ENCODE measurements at regions not wholly inside any gene's neighbourhood (a gene's known extent, or its start where the extent isn't known, plus 50 kb on each side); places are given as distances from the start of the nearest gene placed in this dataset.
"Not testable (repeated sequence)": the region's sequence is repeated elsewhere in the genome, so short reads cannot be mapped to it uniquely, and the experiment has no call there.

DNA sequence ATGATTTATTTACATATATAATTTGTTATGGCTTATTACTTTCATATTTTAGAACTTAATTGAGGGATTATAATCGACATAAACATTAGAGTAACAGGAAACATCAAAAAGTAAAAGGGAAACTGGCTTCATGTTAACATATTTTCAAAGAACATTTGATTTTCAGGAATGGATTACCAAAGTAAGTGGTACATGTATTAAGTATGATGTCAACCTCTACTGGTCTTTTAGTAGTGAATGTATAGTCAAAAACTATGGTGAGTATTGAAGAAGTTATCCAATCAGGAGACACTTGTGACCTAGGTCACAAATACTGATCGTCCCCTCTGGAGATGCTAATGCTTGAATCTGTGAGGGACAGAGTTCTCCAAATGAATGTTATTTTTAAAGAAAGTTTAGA lies 768.9 kb upstream of the ADGRL4 start:
- DNase-seq: no peak

DNA sequence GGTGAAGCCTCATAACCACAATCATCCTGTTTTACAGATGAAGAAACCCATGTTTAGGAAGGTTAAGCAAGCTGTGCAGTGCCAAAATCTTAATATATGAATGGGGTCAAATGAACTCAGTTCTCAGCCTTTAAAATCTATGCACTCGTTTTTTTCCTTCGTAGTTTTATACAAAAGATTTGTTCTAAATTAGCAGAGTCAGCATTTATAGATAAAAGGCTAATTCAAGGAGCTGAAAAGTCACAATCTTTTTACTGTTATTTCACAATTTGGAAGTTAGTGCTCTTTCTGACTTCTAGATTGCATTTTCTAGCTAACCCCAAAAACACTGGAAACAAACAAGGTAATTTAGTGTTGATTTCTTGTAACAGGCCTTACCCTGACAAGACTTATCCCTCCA lies 766.9 kb upstream of the ADGRL4 start:
- no peak for DNase-seq

DNA sequence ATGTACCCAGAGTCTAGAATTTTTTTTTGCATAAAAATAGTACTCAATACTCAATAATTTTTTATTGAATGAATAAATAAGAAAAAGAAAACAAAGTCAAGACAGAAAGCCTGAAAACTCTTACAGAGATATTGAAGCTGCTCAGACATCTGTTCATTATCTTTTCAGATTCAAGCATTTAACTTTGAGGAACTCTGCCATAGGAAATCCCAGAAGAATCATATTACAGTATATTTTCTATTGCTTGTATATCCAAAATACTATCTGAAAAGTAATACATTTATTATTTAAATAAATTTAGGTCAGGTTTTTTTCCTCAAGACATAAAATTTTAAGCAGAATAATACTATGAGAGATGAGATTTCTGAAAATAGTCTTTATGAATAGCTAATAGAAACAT lies 755.9 kb upstream of the ADGRL4 start:
- DNase-seq: no peak

DNA sequence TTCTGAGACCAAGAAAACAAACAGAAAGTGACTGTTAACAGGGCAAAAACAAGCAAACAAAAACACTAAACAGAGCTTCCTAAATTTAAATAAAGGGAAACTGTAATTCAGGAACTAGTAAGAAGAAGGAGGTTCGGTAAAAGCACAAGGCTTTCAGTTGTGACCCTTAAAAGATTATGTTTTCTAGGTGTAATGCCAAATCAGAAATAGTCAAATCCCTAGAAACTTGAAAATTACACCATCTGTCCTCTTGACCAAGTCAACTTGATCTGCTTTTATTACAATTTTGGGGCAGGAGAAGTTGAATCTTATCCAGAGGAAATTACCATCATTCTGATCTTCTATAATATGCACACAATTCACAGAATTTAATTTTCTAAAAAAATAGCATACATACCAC lies 754.0 kb upstream of the ADGRL4 start:
- DNase-seq: no peak

DNA sequence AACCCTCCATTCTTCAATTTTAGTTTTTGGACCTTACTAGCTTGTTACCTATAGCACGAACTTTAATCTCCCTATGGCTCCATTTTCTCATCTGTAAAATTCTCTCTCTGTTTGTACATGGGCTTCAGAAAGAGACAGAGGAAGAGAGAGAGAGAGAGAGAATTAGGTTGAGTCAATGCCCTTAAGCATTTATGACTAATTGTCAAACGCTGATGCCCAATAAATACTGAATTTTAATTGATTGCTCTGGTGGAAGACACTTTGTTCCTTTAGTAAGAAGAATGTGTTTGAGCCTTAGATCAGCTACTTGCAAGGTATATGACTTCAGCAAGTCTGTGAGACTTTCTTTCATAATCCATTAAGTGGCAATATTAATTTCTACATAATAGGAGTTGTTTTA lies 743.1 kb upstream of the ADGRL4 start:
- no peak for DNase-seq

DNA sequence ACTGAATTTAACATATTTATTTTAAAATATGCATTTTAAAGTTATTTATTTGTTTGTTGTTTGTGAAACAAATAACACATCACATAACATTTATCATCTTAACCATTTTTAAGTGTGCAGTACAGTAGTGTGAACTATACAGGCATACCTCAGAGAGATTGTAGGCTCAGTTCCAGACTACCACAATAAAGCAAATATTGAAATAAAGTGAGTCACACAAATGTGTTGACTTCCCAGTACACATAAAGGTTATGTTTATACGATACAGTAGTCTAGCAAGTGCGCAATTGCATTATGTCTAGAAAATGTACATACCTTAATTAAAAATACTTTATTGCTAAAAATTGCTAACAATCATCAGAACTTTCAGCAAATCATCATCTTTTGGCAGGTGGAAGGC lies 739.4 kb upstream of the ADGRL4 start:
- DNase-seq: no peak

DNA sequence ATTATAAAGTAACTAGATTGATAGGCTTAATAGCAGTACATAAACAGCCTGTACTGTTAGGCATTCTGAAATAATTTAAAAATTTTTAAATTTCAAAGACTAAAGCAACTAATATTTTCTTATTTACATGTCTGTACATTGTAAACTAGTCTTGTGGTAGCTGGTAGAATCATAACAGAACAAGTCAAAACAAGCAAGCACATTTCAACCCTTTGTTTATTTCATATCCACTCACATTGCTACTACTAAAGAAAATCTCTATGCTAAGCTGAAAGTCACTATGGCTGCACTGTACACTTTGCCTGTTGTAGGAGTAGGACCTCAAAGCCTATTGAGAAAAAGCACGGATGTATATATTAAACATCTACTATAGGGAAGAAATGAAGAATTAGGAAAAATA lies 738.2 kb upstream of the ADGRL4 start:
- no peak for DNase-seq

DNA sequence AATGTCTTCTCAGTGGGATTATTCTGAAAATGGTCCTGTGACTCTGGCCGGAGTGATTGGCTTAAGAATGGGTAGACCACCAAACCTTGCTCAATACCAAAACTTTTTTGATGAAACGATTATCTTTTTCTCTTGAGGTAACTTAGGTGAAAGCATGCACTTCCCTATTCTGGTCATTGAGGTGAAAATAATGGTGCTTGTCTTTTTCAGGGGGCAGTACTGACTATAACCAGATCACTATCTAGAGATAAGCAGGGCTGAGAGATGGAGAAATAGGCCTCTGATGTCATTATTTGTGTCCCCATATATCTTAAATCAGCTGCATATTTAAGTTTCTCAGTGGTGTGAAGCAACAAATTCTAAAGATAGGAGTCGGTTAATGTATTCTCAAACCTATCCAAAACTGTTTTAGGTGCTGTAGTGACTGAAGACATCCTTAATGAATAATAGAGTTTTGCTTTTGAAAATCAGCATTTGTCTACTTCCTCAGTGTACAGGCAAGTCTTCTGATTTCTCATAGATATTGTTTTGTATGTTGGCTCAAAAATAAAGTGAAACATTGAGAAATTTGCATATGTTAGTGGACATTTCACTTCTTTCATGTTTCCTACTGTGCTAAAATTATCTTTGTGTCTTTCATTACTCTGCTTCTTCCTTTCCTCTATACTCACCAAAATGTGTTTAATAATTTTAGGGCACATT lies 735.3 kb upstream of the ADGRL4 start:
- DNase-seq: no peak

DNA sequence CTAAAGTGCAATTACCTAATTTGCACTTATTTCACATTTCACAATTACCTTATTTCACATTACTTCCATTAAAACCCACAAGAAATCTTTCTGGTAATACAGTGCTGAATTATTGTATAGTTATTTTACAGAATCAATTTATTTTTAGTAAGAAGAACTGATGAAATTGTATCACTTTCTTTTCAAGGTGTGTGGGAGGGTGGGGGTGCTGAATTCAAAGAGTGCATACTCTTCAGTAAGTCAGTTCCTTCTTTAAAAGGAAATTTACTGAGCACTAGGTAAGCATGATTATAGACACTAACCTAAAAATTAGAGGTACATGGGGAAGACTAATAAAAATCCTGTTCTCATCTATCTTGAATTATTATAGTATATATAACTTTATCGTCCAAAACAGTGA lies 731.6 kb upstream of the ADGRL4 start:
- no peak for DNase-seq

DNA sequence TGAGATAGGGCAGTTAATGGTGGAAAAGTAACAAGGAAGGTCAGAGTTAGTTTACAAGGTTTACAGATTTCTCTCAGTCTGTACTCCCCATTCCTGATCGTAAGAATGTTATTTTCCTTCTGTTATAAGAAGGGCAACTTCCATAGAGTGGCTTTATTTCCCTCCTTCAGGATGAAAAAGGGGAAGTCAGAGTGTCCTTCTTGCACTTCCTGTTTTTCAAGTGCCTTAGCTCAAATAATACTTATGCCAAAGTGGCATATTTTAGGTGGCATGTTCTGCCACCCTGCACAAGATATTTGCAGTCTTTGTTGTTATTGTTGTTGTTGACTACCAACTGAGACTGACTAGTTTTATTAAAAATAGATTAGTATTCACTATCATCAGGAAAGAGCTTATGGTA lies 730.7 kb upstream of the ADGRL4 start:
- no peak for DNase-seq

DNA sequence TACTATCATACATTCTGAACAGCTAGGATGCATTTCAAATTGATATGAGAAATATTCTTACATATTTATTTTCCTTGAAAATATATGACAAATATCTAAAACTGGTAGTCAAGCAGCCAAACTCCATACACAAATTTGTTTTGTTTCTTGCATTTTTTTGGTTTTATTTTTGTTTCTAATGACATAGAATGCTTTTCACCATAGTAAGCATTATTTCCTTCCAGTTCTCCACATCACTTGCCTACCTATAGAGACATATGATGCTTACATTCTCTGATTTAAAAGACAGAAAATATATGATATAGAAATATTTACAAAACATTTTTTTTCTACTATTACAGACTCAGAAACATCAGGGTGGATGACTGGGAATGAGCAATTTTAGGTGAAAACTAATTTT lies 726.4 kb upstream of the ADGRL4 start:
- no peak for DNase-seq

DNA sequence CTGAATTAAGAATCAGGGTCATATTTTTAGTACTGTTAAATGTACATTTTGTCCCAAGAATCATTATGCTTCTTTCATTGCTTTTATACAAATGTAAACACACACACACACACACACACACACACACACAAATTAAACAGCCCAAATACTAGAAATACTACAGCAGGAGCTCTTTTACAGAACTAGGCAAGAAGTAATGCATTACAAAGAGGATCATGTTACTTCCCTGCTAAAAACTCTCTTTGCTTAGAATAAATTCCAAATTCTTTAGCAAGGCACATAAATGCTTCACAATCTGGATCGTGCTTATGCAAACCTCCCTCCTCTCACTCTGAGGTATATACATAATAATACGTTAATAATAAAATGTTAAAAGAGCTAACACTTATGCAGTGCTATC lies 720.4 kb upstream of the ADGRL4 start:
- no peak for DNase-seq

DNA sequence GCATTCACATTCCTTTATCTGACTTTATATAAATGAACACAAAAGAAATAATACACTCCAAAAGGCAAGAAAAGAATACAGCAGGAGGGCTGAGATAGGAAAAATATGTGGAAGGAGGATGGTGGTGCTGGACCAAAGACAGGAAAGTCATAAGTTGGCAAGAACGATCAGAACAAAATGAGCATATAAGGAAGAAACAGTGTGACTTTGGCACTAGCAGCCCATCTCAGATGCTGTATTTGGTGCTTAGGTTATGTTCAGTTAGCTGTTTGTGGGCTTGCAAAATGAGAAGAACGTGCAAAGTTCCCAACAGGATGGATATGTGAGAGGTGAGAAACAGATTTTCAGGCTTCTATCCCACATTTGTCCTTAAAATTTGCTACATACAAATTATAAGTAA lies 719.8 kb upstream of the ADGRL4 start:
- DNase-seq: no peak

DNA sequence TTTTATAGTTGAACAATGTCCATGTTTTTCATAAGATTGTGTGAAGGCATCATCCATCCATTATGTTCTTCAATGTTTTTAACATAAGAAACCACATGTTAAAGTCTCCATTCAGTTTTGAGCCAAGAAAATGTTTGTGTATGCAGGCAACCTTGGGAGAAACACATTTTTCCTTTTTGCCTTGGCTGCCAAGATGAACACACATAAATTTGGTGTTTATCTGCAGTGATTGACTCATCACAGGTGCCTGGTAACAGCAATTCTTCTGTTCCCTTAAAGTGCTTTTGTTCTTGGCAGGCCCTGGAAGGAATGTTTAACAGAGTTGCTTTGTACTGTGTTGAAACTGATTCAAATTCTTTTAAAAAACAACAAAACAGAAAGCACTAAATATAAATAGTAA lies 709.9 kb upstream of the ADGRL4 start:
- DNase-seq: no peak

DNA sequence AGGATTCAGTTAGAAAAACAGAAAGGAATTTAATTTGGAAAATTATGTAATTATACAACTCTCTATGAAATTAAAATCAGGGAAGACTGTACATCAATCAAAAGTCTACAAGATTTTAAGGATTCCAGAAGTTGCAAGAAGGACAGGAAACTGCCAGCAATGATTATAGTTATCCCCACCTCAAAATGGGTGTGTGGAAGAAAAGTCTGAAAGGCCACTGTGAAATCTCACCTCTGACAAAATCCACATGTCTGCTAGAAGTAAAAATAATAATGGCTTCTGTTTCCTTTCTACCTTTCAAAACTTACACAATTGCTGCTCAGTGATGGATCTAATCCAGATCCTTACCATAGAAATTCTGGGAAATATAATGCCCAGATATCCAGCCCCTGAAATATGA lies 708.1 kb upstream of the ADGRL4 start:
- DNase-seq: no peak

DNA sequence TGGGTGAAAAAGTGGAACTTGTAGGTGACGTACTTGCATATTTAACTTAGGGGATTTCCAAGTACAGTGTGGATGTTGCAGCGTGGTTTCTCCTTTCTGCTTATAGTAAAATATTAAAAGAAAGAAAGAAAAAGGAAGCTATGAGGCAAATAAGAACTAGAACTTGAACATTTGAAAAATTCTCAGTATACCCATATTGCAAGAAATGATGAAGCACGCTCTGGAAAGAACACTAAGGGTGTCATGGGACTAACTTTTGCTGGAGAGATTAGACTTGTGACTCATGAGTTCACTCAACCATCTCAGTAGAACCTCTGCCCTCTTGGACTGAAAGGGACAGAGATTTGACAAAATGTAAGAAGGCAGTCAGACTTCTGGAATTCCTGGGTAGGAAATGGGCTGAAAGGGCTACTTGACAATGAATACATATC lies 704.5 kb upstream of the ADGRL4 start:
- no peak for DNase-seq

DNA sequence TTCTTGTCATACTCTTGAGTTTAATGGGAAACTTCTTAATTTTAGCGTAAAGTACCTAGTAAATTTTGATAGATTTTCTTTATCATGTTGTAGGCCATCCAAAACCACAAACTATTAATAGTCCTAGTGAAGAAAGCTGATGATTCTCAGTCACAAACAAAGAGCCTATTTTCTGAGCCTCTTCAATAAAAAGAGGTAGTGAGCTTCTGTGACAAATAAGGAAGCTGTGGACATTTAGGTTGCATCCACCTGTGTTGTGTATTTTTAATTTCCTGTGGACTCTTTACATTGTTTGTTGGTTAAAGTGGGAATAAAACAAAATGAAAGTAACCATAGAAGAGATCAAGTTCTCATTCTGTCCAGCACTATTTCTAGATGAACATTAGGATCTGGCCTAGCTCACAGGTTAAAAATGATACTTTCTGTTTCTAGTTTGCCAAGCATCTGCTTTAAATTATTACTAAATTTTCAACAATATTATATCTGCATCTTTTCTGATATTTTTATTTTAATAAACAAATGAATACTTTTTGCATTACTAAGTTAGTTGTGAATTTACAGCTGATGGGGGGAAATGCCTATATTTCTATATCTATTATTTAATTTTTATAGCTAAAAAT lies 702.2 kb upstream of the ADGRL4 start:
- DNase-seq: no peak

DNA sequence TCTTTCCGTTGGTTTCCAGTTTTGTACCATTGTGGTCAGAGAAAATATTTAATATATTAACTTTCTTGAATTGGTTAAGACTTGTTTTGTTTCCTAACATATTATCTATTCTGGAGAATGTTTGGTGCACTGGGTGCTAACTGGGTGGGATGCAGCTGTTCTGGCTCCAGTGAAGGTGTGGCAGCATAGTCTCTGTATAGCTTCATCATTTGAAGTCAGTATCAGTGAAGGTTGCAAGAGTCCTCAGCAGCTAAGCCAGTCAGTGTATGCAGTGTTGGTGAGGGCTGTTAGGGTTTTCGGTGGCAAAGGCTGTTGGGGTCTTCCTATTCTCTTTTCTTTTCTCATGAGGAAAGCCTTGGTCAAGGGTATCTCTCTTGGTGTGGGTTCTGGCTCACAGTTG lies 698.7 kb upstream of the ADGRL4 start:
- no peak for DNase-seq

DNA sequence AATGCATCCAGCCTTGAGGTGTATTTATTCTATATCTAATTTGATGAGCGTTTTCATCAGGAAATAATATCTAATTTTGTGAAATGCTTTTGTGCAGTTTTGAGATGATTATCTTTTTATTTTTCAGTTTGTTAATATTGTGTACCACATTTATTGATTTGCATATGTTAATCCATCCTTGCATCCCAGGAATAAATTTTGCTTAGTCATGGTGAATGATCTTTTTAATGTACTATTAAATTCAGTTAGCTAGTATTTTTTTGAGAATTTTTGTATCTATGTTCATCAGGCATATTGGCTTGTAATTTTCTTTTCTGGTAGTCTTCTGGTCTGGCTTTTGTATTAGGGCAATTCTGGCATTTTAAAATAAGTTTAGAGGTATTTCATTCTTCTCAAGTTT lies 697.5 kb upstream of the ADGRL4 start:
- DNase-seq: no peak

DNA sequence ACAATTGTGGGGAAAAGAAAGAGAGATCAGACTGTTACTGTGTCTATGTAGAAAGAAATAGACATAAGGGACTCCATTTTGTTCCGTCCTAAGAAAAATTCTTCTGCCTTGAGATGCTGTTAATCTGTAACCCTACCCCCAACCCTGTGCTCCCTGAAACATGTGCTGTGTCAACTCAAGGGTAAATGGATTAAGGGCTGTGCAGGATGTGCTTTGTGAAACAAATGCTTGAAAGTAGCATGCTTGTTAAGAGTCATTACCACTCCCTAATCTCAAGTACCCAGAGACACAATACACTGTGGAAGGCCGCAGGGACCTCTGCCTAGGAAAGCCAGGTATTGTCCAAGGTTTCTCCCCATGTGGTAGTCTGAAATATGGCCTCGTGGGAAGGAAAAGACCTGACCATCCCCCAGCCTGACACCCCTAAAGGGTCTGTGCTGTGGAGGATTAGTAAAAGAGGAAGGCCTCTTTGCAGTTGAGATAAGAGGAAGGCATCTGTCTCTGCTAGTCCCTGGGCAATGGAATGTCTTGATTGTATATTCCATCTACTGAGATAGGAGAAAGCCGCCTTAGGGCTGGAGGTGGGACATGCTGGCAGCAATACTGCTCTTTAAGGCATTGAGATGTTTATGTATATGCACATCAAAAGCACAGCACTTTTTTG lies 695.9 kb upstream of the ADGRL4 start:
- not testable (repeated sequence) for DNase-seq

DNA sequence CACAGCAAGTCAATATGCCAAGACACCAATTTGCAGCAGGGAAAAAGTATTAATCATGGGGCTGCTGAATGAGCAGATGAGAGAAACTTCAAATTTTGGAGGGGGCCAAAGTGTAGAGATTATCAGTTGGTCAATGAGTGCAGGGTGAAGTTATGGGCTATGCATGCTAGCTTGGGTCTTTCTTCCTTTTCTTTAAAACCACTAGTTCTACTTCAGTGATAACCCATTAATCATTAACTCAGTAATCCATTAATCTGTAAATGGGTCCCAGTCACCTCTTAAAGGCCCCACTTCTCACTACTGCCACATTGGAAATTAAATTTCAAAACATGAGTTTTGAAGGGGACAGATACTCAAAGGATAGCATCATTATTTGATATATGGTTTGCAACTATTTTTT lies 688.6 kb upstream of the ADGRL4 start:
- no peak for DNase-seq

DNA sequence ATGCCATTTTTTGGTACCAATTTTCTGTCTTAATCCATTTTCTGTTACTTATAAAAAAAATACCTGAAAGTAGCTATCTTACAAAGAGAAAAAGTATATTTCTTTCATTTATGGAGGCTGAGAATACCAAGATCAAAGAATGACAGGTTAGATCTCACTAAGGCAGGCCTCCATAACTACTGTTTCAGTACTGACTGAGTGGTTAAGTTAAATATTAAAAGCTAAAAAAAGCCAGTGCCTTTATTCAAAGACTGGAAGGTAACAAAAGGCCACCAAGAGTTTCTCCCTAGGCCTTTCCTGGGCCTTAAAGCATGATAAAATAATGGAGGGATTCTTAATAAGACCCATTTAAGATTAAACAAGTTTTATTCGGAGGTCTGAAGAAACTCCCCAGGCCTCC lies 687.7 kb upstream of the ADGRL4 start:
- DNase-seq: no peak

DNA sequence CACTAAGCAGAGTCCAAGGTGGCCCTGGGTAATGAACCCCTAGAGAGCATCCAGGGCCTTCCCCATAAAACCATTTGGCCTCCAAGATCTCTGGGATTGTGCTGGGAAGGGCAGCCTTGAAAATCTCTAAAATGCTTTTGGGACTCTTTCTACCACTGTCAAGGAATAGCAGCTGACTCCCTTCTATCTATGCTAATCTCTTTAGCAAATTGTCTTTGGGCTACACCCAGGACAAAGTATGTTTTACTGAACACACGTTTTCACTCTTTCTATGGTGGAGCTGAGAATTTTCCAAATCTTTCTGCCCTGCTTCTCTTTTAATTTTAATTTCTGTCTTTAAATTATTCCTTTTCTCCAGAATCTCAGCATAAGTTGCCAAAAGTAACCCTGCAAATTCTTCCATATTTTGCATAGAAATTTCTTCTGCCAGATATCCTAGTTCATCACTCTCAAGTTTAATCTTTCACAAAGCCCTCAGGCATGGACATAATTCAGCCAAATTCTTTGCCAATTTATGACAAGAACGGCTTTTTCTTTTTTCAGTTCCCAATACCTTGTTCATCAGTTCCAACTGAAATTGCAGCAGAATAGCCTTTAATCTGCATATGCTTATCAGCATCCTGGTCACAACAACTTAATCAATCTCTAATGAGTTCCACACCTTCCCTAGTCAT lies 687.0 kb upstream of the ADGRL4 start:
- DNase-seq: no peak

DNA sequence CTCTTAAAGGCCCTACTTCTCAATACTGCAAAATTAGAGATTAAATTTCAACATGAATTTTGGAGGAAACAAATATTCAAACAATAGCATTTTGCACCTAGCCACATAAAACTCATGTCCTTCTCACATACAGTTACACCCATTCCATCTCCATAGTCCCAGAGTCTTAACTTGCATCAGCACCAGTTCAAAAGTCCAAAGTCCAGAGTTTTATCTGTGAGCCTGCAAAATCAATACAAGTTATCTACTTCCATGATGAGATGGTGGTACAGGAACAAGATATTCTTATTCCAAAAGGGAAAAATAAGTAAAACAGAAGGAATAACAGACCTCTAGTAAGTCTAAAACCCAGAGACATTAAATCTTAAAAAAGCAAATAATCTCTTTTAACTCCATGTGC lies 686.0 kb upstream of the ADGRL4 start:
- DNase-seq: no peak

Measured in bone marrow (tissue), 2 donors.